ENCODE measurements at regions not wholly inside any gene's neighbourhood (a gene's known extent, or its start where the extent isn't known, plus 50 kb on each side); places are given as distances from the start of the nearest gene placed in this dataset.
"Not testable (repeated sequence)": the region's sequence is repeated elsewhere in the genome, so short reads cannot be mapped to it uniquely, and the experiment has no call there.

GRCh38 chr9:42323084-42323809, 139.8 kb downstream of the SPATA31A6 start:
- DNase-seq (ENCODE audit: extremely low read depth, low read depth): not testable (repeated sequence)

- not testable (repeated sequence) for DNase-seq (ENCODE audit: extremely low read depth, low read depth)
Measured at GRCh38 chr9:42325142-42325541, 141.7 kb downstream of the SPATA31A6 start.

DNA sequence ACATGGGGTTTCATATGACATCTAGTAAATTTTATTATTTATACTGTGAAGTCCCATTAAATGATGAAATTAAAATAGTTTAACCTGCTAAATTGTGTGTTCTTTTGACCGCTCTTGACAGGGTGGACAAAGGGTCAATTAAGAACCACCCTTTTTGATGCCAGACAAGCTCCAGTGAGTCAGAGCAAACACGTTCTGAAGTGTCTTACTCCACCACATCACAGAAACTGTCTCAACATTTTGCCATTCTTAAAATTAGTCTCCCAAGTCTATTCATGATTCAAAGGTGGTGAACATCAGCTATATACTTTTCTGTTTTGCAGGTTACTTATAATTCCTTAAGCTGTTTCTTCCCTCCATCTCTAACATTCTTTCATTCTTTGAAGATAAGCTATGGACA, 142.1 kb downstream of the SPATA31A6 start:
- DNase-seq (ENCODE audit: extremely low read depth, low read depth): not testable (repeated sequence)

DNA sequence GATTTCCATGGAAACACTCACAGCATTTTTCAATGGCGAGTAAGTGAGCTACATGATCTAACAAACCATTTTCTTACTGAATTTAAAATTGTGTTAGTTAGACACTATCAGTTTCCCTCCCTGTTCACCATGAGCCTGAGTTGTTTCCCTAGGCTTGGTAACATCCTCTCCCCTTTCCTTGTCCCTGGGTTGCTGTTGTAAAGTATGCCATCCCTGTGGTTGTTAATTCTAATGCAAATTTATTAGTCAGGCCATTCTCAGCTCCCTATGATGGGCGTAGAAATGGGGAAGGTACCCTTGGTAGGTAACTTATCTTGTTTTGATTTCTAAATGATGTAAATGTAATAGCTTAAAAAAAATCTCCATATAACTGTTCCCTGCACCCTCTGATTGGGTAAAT, 143.0 kb downstream of the SPATA31A6 start:
- DNase-seq (ENCODE audit: extremely low read depth, low read depth): not testable (repeated sequence)

- not testable (repeated sequence) for DNase-seq (ENCODE audit: extremely low read depth, low read depth)
Measured at GRCh38 chr9:42335342-42335741, 151.9 kb downstream of the SPATA31A6 start.

DNA sequence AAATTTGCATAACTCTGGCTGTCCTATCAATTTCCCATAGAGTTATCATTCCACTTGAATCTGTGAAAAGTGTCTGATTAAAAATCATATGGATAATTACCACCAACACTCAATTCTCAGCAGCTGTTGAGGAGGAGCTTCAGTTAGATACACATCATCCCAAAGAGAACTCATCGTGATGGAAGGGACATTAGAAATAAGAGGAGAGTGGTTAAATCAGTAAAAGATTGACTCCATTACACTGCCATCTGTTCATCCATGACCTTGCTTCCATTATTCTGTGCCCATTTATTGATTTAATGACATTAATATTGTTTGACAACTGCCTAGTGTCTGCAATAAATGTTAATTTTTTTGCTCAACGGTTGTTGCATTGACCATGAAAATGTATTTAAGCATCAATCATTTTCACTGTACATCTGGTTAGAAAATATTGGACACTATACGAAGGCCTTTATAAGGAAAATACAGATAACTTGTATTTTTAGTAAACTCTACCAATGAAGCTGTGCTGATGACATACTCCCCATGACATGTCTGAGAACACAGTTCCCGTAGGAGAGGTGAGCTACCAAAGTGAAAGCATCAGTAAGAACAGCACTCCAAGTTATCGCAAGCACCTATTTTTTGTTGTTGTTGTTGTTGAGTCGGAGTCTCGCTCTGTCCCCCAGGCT, 152.7 kb downstream of the SPATA31A6 start:
- DNase-seq (ENCODE audit: extremely low read depth, low read depth): not testable (repeated sequence)

- DNase-seq (ENCODE audit: extremely low read depth, low read depth): not testable (repeated sequence)
Measured at GRCh38 chr9:42338275-42338674, 154.8 kb downstream of the SPATA31A6 start.

DNA sequence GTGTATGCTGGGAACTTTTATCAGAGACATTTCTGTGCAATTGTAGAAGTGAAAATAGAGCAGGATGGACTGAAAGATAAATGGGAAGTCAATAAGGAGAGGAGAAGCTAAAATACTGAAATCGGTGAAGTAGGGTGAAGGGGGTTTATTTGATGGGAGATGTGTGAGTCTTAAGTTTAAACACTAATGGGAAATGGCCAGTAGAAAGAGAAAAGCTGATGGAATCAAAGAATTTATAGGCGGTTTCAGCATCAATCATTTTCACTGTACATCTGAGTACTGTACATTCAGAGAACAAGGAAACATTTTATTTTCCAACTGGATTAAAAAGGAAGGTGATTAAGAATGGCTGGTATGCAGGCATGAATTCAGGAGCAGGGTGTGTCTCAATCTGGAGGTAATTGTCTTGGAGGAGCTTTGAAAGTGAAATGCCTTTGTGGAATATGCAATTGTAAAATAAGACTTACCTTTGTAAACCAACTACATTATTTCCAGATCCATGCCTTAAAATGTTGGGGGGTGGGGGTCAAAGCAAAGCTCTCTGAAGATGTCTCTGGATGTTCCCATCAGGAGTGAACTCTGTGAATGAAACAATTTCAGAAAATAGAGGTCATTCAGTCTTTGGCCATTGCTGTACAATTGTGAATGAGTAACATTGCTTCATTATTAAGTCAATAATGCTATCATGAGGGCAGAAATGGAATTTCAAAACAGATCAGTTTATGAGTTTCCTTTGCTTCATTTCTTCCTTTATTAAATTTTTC, 156.4 kb downstream of the SPATA31A6 start:
- DNase-seq (ENCODE audit: extremely low read depth, low read depth): not testable (repeated sequence)

- not testable (repeated sequence) for DNase-seq (ENCODE audit: extremely low read depth, low read depth)
Measured at GRCh38 chr9:42340435-42340723, 156.9 kb downstream of the SPATA31A6 start.

- DNase-seq (ENCODE audit: extremely low read depth, low read depth): not testable (repeated sequence)
Measured at GRCh38 chr9:42341860-42342259, 158.4 kb downstream of the SPATA31A6 start.

- not testable (repeated sequence) for DNase-seq (ENCODE audit: extremely low read depth, low read depth)
Measured at GRCh38 chr9:42342297-42342696, 158.8 kb downstream of the SPATA31A6 start.

- not testable (repeated sequence) for DNase-seq (ENCODE audit: extremely low read depth, low read depth)
Measured at GRCh38 chr9:42344508-42344907, 161.0 kb downstream of the SPATA31A6 start.

DNA sequence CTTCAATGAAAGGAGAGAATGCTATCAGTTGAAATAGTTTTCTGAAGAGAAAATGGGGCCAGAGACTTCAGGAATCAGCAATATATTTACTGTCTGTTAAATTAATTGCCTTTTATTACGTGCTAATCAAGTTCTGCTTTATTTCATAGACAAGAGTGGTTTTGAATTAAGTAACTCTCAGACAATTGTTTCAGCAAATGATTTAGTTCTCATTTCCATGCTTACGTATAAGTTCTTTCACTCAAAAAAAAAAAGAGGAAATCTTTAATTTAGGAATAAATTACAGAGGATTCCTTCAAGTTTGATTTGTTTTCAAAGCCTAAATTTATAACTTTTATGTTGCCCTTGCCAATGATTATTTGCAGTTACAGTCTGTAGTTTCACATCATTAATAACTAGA, 163.5 kb downstream of the SPATA31A6 start:
- DNase-seq (ENCODE audit: extremely low read depth, low read depth): not testable (repeated sequence)

DNA sequence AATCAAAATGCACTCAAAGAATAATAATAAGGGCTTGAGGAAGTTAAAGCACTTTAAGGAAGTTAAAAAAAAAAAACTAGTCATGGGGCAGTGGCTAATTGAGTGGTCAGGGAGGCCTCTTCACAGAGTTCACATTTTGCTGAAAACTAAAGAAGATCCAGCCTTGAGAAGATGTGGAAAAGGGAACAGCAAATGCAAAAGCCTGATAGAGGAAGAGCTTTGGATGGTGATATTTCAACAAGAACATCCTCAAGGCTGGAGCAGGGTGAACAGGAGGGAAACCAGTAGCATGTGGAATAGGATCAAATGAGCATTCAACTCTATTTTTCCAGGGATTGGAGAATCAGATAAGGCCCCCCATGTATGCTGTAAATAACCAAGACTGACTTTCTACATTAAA, 165.7 kb downstream of the SPATA31A6 start:
- not testable (repeated sequence) for DNase-seq (ENCODE audit: extremely low read depth, low read depth)

GRCh38 chr9:42350412-42350811, 167.0 kb downstream of the SPATA31A6 start:
- DNase-seq (ENCODE audit: extremely low read depth, low read depth): not testable (repeated sequence)

- not testable (repeated sequence) for DNase-seq (ENCODE audit: extremely low read depth, low read depth)
Measured at GRCh38 chr9:42357604-42358373, 174.3 kb downstream of the SPATA31A6 start.

GRCh38 chr9:42358626-42359247, 175.3 kb downstream of the SPATA31A6 start:
- DNase-seq (ENCODE audit: extremely low read depth, low read depth): not testable (repeated sequence)

- not testable (repeated sequence) for DNase-seq (ENCODE audit: extremely low read depth, low read depth)
Measured at GRCh38 chr9:42364410-42365243, 181.2 kb downstream of the SPATA31A6 start.

DNA sequence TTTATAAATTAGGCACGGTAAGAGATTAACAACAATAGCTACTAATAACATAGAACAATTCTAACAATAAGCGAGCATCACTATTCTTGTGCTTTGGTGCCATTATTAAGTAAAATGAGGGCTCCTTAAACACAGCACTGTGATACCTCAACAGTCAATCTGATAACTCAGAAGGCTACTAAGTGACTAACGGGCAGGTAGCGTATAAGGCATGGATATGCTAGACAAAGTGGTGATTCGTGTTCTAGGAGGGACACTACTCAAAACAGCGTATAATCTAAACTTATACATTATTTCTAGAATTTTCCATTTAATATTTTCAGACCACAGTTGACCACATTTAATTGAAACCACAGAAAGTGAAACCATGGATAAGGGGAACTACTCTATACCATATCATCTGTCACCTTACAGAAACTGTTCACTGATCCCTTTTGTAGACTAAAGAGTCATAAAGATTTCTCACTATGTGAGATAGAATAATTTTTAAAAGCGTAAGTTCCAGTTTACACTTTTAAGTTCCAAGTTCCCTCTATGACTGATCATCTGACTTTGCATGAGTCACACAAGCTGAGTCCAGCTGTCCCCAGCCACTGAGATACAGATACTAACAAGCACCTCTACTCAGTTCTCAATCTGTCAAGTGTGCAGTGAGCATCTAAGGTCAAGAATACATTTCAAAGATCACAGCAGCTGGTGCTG, 181.9 kb downstream of the SPATA31A6 start:
- not testable (repeated sequence) for DNase-seq (ENCODE audit: extremely low read depth, low read depth)
